ENCODE measurements at regions not wholly inside any gene's neighbourhood (a gene's known extent, or its start where the extent isn't known, plus 50 kb on each side); places are given as distances from the start of the nearest gene placed in this dataset.

- no peak for TF ChIP-seq CTCF (IDR thresholded peaks at IDR 0.05; ENCODE audit: low read depth, low read length, missing input control)
- TF ChIP-seq, protein P1, sequence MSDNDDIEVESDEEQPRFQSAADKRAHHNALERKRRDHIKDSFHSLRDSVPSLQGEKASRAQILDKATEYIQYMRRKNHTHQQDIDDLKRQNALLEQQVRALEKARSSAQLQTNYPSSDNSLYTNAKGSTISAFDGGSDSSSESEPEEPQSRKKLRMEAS (IDR thresholded peaks at IDR 0.05) = peak; percentile 31
- TF ChIP-seq REST (IDR thresholded peaks at IDR 0.05) = no peak
- TF ChIP-seq, protein P2, sequence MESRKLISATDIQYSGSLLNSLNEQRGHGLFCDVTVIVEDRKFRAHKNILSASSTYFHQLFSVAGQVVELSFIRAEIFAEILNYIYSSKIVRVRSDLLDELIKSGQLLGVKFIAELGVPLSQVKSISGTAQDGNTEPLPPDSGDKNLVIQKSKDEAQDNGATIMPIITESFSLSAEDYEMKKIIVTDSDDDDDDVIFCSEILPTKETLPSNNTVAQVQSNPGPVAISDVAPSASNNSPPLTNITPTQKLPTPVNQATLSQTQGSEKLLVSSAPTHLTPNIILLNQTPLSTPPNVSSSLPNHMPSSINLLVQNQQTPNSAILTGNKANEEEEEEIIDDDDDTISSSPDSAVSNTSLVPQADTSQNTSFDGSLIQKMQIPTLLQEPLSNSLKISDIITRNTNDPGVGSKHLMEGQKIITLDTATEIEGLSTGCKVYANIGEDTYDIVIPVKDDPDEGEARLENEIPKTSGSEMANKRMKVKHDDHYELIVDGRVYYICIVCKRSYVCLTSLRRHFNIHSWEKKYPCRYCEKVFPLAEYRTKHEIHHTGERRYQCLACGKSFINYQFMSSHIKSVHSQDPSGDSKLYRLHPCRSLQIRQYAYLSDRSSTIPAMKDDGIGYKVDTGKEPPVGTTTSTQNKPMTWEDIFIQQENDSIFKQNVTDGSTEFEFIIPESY (IDR thresholded peaks at IDR 0.05) = peak; percentile 36
- TF ChIP-seq, protein P3, sequence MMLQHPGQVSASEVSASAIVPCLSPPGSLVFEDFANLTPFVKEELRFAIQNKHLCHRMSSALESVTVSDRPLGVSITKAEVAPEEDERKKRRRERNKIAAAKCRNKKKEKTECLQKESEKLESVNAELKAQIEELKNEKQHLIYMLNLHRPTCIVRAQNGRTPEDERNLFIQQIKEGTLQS (IDR thresholded peaks at IDR 0.05) = no peak
- peak in 1 of 2 donors; percentile 42 for TF ChIP-seq RAD21 (IDR thresholded peaks at IDR 0.05)
- TF ChIP-seq GABPA (IDR thresholded peaks at IDR 0.05 in 1 of 2, conservative IDR thresholded peaks at IDR 0.05 in 1 of 2) = no peak
- TF ChIP-seq FOXA1 (IDR thresholded peaks at IDR 0.05) = no peak
- peak; percentile 76 for TF ChIP-seq SP1 (IDR thresholded peaks at IDR 0.05)
- peak; percentile 73 for TF ChIP-seq YY1 (IDR thresholded peaks at IDR 0.05)
- no peak for TF ChIP-seq JUND (IDR thresholded peaks at IDR 0.05)
- peak; percentile 67 to 71 for TF ChIP-seq RXRA (IDR thresholded peaks at IDR 0.05)
Measured at GRCh38 chr2:142586693-142587580, 290.5 kb upstream of the KYNU start.
